Renal cortex interstitium (tissue), 11 donors: ENCODE measurements at regions not wholly inside any gene's neighbourhood (a gene's known extent, or its start where the extent isn't known, plus 50 kb on each side); places are given as distances from the start of the nearest gene placed in this dataset.

ENCODE experiments used
- DNase-seq, 11 donors: peaks; one replicate each; pipeline ENCODE4 v3.0.0-alpha.2; 2013; ENCODE audit warnings: low read depth in 9 of 11, low spot score in 4 of 11; ENCODE audit errors: extremely low read depth in 1 of 11

- DNase-seq: no peak
Measured at GRCh38 chr5:33228149-33228548, 212.6 kb upstream of the TARS1 start.

GRCh38 chr5:33229216-33229615 is 211.5 kb upstream of the TARS1 start:
- no peak for DNase-seq

- DNase-seq: no peak
Measured at GRCh38 chr5:33230467-33231078, 210.2 kb upstream of the TARS1 start.

- no peak for DNase-seq
Measured at GRCh38 chr5:33231214-33231710, 209.5 kb upstream of the TARS1 start.

GRCh38 chr5:33231935-33232334 is 208.8 kb upstream of the TARS1 start:
- no peak for DNase-seq

GRCh38 chr5:33232731-33233505 is 207.8 kb upstream of the TARS1 start:
- DNase-seq: peak in 3 of 11 donors; percentile 28 to 43 (median 32)

GRCh38 chr5:33235304-33235703 is 205.5 kb upstream of the TARS1 start:
- no peak for DNase-seq

- no peak for DNase-seq
Measured at GRCh38 chr5:33235824-33236223, 204.9 kb upstream of the TARS1 start.

- no peak for DNase-seq
Measured at GRCh38 chr5:33237471-33237870, 203.3 kb upstream of the TARS1 start.

GRCh38 chr5:33238826-33239695 is 201.7 kb upstream of the TARS1 start:
- no peak for DNase-seq

GRCh38 chr5:33240558-33240957 is 200.2 kb upstream of the TARS1 start:
- no peak for DNase-seq

- peak in 1 of 11 donors; percentile 23 for DNase-seq
Measured at GRCh38 chr5:33241802-33242201, 199.0 kb upstream of the TARS1 start.

GRCh38 chr5:33242277-33242676 is 198.5 kb upstream of the TARS1 start:
- no peak for DNase-seq

- no peak for DNase-seq
Measured at GRCh38 chr5:33244441-33245150, 196.2 kb upstream of the TARS1 start.

- no peak for DNase-seq
Measured at GRCh38 chr5:33254579-33254978, 186.2 kb upstream of the TARS1 start.

GRCh38 chr5:33257807-33258429 is 182.8 kb upstream of the TARS1 start:
- DNase-seq: no peak

- no peak for DNase-seq
Measured at GRCh38 chr5:33258553-33258952, 182.2 kb upstream of the TARS1 start.

- DNase-seq: no peak
Measured at GRCh38 chr5:33260098-33260497, 180.7 kb upstream of the TARS1 start.

- DNase-seq: no peak
Measured at GRCh38 chr5:33261305-33261704, 179.5 kb upstream of the TARS1 start.
